Hematopoietic multipotent progenitor cell treated with erythropoietin and hydrocortisone succinate and interleukin-3 and kit ligand, for 8 days (in vitro differentiated cells): ENCODE measurements at regions not wholly inside any gene's neighbourhood (a gene's known extent, or its start where the extent isn't known, plus 50 kb on each side); places are given as distances from the start of the nearest gene placed in this dataset.

Source experiments
- DNase-seq: peaks from one replicate; pipeline ENCODE4 v3.0.0-alpha.2; 2015

- DNase-seq: no peak
Observed at GRCh38 chrX:93598076-93598475, 75.3 kb downstream of the NAP1L3 start.

- DNase-seq: no peak
Observed at GRCh38 chrX:93594780-93595179, 78.6 kb downstream of the NAP1L3 start.

GRCh38 chrX:93593966-93594365, 79.4 kb downstream of the NAP1L3 start:
- no peak for DNase-seq

GRCh38 chrX:93591398-93591797, 82.0 kb downstream of the NAP1L3 start:
- DNase-seq: no peak

- DNase-seq: no peak
Observed at GRCh38 chrX:93585661-93586060, 87.7 kb downstream of the NAP1L3 start.

GRCh38 chrX:93580634-93581033, 92.7 kb downstream of the NAP1L3 start:
- DNase-seq: no peak

GRCh38 chrX:93538575-93538974, 134.8 kb downstream of the NAP1L3 start:
- DNase-seq: peak; percentile 1

GRCh38 chrX:93528917-93529316, 144.5 kb downstream of the NAP1L3 start:
- no peak for DNase-seq
